GM10266 (cell line): ENCODE measurements at regions not wholly inside any gene's neighbourhood (a gene's known extent, or its start where the extent isn't known, plus 50 kb on each side); places are given as distances from the start of the nearest gene placed in this dataset.

Experiments used
- DNase-seq: peaks from one replicate; pipeline ENCODE4 v3.0.0; 2012; ENCODE audit errors: extremely low spot score
- TF ChIP-seq, protein P1 (sequence below): IDR thresholded peaks from 2 replicates; pipeline ENCODE4 v1.5.1; 2012; ENCODE audit warnings: mild to moderate bottlenecking, low read depth; ENCODE audit not compliant: control insufficient read depth, insufficient read depth; ENCODE audit errors: missing control alignments

DNA sequence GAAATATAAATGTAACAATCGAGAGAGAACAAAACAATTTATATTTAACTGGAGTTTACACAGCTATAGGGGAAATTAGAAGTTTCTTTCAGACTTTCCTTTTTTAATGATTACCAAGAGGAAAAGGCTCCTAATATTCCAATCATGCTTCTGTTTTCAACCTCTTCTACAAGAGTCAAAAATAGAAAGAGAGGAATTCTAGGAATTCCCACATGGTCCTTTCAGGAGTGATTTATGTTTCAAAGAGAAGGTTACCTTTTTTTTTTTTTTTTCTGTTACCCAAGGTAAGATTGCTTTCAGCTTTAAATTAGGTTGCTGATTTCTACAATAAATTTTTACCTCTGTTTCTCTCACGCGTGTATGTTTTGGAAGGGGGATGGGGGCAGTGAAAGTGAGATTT is 355.3 kb upstream of the DCBLD2 start:
- no peak for DNase-seq
- TF ChIP-seq, protein P1, sequence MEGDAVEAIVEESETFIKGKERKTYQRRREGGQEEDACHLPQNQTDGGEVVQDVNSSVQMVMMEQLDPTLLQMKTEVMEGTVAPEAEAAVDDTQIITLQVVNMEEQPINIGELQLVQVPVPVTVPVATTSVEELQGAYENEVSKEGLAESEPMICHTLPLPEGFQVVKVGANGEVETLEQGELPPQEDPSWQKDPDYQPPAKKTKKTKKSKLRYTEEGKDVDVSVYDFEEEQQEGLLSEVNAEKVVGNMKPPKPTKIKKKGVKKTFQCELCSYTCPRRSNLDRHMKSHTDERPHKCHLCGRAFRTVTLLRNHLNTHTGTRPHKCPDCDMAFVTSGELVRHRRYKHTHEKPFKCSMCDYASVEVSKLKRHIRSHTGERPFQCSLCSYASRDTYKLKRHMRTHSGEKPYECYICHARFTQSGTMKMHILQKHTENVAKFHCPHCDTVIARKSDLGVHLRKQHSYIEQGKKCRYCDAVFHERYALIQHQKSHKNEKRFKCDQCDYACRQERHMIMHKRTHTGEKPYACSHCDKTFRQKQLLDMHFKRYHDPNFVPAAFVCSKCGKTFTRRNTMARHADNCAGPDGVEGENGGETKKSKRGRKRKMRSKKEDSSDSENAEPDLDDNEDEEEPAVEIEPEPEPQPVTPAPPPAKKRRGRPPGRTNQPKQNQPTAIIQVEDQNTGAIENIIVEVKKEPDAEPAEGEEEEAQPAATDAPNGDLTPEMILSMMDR, result no peak

- TF ChIP-seq, protein P1, result no peak
- no peak for DNase-seq
Measured at GRCh38 chr3:99253963-99254355, 352.5 kb upstream of the DCBLD2 start.

GRCh38 chr3:99250821-99251355 is 349.4 kb upstream of the DCBLD2 start:
- no peak for DNase-seq

GRCh38 chr3:99250272-99250671 is 348.8 kb upstream of the DCBLD2 start:
- TF ChIP-seq, protein P1, result no peak
- DNase-seq, result no peak

More at GRCh38 chr3:99250821-99251355, 349.4 kb upstream of the DCBLD2 start:
- TF ChIP-seq, protein P1, result no peak

- TF ChIP-seq, protein P1, result no peak
- DNase-seq, result no peak
Measured at GRCh38 chr3:99249627-99250026, 348.1 kb upstream of the DCBLD2 start.

GRCh38 chr3:99248913-99249312 is 347.4 kb upstream of the DCBLD2 start:
- DNase-seq, result no peak
- TF ChIP-seq, protein P1, result no peak

GRCh38 chr3:99248130-99248529 is 346.6 kb upstream of the DCBLD2 start:
- TF ChIP-seq, protein P1, result no peak
- no peak for DNase-seq
